ENCODE measurements at regions not wholly inside any gene's neighbourhood (a gene's known extent, or its start where the extent isn't known, plus 50 kb on each side); places are given as distances from the start of the nearest gene placed in this dataset.

GRCh38 chr13:93108111-93108601 is 118.5 kb upstream of the GPC6 start:
- Mint-ChIP-seq H3K27ac (ENCODE audit: unreplicated experiment) (no peak overlapping the region), H3K9me3 (no peaks in the 10 kb centered on the region), H3K27me3 (ENCODE audit: low read depth) (no peaks in the 10 kb centered on the region), H3K4me1 (no peaks in the 10 kb centered on the region), H3K36me3 (ENCODE audit: low read depth) (no peaks in the 10 kb centered on the region), H3K4me3 (no peak overlapping the region)
- DNase-seq (ENCODE audit: low read depth, low spot score): no peak
- no peak for TF ChIP-seq CTCF (conservative IDR thresholded peaks at IDR 0.05)

GRCh38 chr13:93116809-93117208 is 109.8 kb upstream of the GPC6 start:
- peak; percentile 39 for TF ChIP-seq CTCF (conservative IDR thresholded peaks at IDR 0.05)
- H3K4me1 Mint-ChIP-seq: no peaks in the 10 kb centered on the region
- no peak overlapping the region for H3K4me3 Mint-ChIP-seq
- no peak for DNase-seq (ENCODE audit: low read depth, low spot score)
- no peak overlapping the region for H3K27ac Mint-ChIP-seq (ENCODE audit: unreplicated experiment)
- no peaks in the 10 kb centered on the region for H3K9me3 Mint-ChIP-seq
- no peaks in the 10 kb centered on the region for H3K27me3 Mint-ChIP-seq (ENCODE audit: low read depth)
- H3K36me3 Mint-ChIP-seq (ENCODE audit: low read depth): no peaks in the 10 kb centered on the region

GRCh38 chr13:93118081-93118615 is 108.5 kb upstream of the GPC6 start:
- Mint-ChIP-seq H3K4me1 (no peaks in the 10 kb centered on the region), H3K27me3 (ENCODE audit: low read depth) (no peaks in the 10 kb centered on the region), H3K9me3 (no peaks in the 10 kb centered on the region), H3K4me3 (no peak overlapping the region), H3K27ac (ENCODE audit: unreplicated experiment) (no peak overlapping the region), H3K36me3 (ENCODE audit: low read depth) (no peaks in the 10 kb centered on the region)
- DNase-seq (ENCODE audit: low read depth, low spot score): no peak
- no peak for TF ChIP-seq CTCF (conservative IDR thresholded peaks at IDR 0.05)

GRCh38 chr13:93140912-93141311 is 85.7 kb upstream of the GPC6 start:
- H3K9me3 Mint-ChIP-seq: peaks cover 4% of the 10 kb centered on the region
- TF ChIP-seq CTCF (conservative IDR thresholded peaks at IDR 0.05): no peak
- no peaks in the 10 kb centered on the region for H3K36me3 Mint-ChIP-seq (ENCODE audit: low read depth)
- no peak overlapping the region for H3K4me3 Mint-ChIP-seq
- H3K4me1 Mint-ChIP-seq: no peaks in the 10 kb centered on the region
- H3K27me3 Mint-ChIP-seq (ENCODE audit: low read depth): no peaks in the 10 kb centered on the region
- H3K27ac Mint-ChIP-seq (ENCODE audit: unreplicated experiment): no peak overlapping the region
- no peak for DNase-seq (ENCODE audit: low read depth, low spot score)

- DNase-seq (ENCODE audit: low read depth, low spot score): no peak
- no peak for TF ChIP-seq CTCF (conservative IDR thresholded peaks at IDR 0.05)
- no peak overlapping the region for H3K27ac Mint-ChIP-seq (ENCODE audit: unreplicated experiment)
- H3K4me1 Mint-ChIP-seq: no peaks in the 10 kb centered on the region
- H3K4me3 Mint-ChIP-seq: no peak overlapping the region
- H3K9me3 Mint-ChIP-seq: peaks cover 4% of the 10 kb centered on the region
- H3K27me3 Mint-ChIP-seq (ENCODE audit: low read depth): no peaks in the 10 kb centered on the region
- H3K36me3 Mint-ChIP-seq (ENCODE audit: low read depth): no peaks in the 10 kb centered on the region
Observed at GRCh38 chr13:93144031-93144430, 82.6 kb upstream of the GPC6 start.

Measured in neural crest cell (in vitro differentiated cells).